Ovary (tissue), 7 donors: ENCODE measurements at regions not wholly inside any gene's neighbourhood (a gene's known extent, or its start where the extent isn't known, plus 50 kb on each side); places are given as distances from the start of the nearest gene placed in this dataset.
"Not testable (repeated sequence)": the region's sequence is repeated elsewhere in the genome, so short reads cannot be mapped to it uniquely, and the experiment has no call there.

Source experiments
- DNase-seq, 5 donors: peaks; one replicate each; pipeline ENCODE4 v3.0.0-alpha.2; 2019 to 2020
- H3K27ac ChIP-seq, 2 donors: fragments of 200-600 bp; one replicate each; pipeline versions ENCODE4 v1.5.1 to v1.8.0; 2019 to 2022
- H3K27me3 ChIP-seq: fragments of 200-600 bp; one replicate; pipeline ENCODE4 v1.8.0; 2022
- H3K36me3 ChIP-seq: fragments of 200-600 bp; sonication (generic); one replicate; pipeline ENCODE4 v1.5.1; 2019
- H3K4me1 ChIP-seq: one replicate; pipeline ENCODE4 v1.8.1; 2013; ENCODE audit warnings: mild to moderate bottlenecking, moderate library complexity; ENCODE audit not compliant: insufficient read depth
- H3K4me3 ChIP-seq: fragments of 200-600 bp; sonication (generic); one replicate; pipeline ENCODE4 v1.5.1; 2017
- H3K9me3 ChIP-seq, 2 donors: fragments of 200-600 bp in 1 of 2; sonication (generic) in 1 of 2; one replicate each; pipeline versions ENCODE4 v1.5.1 to v1.8.1; 2013 to 2019; ENCODE audit warnings: mild to moderate bottlenecking in 1 of 2, moderate library complexity in 1 of 2
- CTCF ChIP-seq, 3 donors: fragments of 450-650 bp in 2 of 3; fragments of 200-600 bp in 1 of 3; IDR thresholded peaks; one replicate each; pipeline versions ENCODE4 v1.5.1 to v1.8.0; 2016 to 2022; ENCODE audit warnings: antibody characterized with exemption in 3 of 3, mild to moderate bottlenecking in 1 of 3
- EP300 ChIP-seq: sonication (generic); formaldehyde crosslinking; IDR thresholded peaks from one replicate; pipeline ENCODE4 v1.6.1; 2017; ENCODE audit warnings: antibody characterized with exemption
- POLR2A ChIP-seq: fragments of 450-650 bp; IDR thresholded peaks from one replicate; pipeline ENCODE4 v1.6.1; 2017; ENCODE audit warnings: antibody characterized with exemption, mild to moderate bottlenecking, moderate library complexity
- WGBS, 3 donors: extraction: QIAGEN DNeasy Blood & Tissue Kit in 1 of 3; methylation state at CpG; one replicate each; pipeline versions ENCODE4 v1.1.5 to v1.1.7; 2013 to 2017; 5-methylcytosine and 5-hydroxymethylcytosine counted together
- intact Hi-C, 4 donors: fragments of 100-400 bp; cut with DNase I; formaldehyde crosslinking; loops; one replicate each; pipeline versions ENCODE4 v1.11.0 to v1.15.1; 2022 to 2023
- donor health status: DM: no; HTN: no; CAD: no; lungs with moderate emphysema.
- donor health status: DM: no; HTN: no; CAD: no.
- donor health status: Bipolar disorder and iron deficiency.
- donor health status: DM: no; HTN: no; CAD: no.
- donor health status: DM: yes; HTN: yes; CAD: no.

GRCh38 chr6:101146389-101146788 lies 247.1 kb upstream of the GRIK2 start:
- no peaks in the 10 kb centered on the region for H3K9me3 ChIP-seq
- 91 to 95% (median 93%) methylated on average over 3 of the region's 3 CpGs for WGBS, 3 donors
- no peak for DNase-seq
- no peak for TF ChIP-seq POLR2A
- no peak for TF ChIP-seq CTCF (IDR thresholded peaks at IDR 0.05)
- TF ChIP-seq EP300 = no peak
- H3K27me3 ChIP-seq = peaks cover 3% of the 10 kb centered on the region
- no peak overlapping the region for H3K27ac ChIP-seq
- no peak overlapping the region for H3K4me3 ChIP-seq
- intact Hi-C loops = no loop called here
- no peaks in the 10 kb centered on the region for H3K4me1 ChIP-seq
- no peaks in the 10 kb centered on the region for H3K36me3 ChIP-seq

- DNase-seq = no peak
- Histone ChIP-seq H3K27ac (no peak overlapping the region), H3K36me3 (no peaks in the 10 kb centered on the region), H3K4me3 (no peak overlapping the region), H3K9me3 (no peaks in the 10 kb centered on the region), H3K27me3 (peaks cover 3% of the 10 kb centered on the region), H3K4me1 (no peaks in the 10 kb centered on the region)
- TF ChIP-seq POLR2A (no peak), EP300 (no peak), CTCF (IDR thresholded peaks at IDR 0.05) (no peak)
- intact Hi-C loops = no loop called here
Observed at GRCh38 chr6:101150226-101150625, 243.3 kb upstream of the GRIK2 start.

GRCh38 chr6:101157638-101158037 lies 235.9 kb upstream of the GRIK2 start:
- H3K4me3 ChIP-seq, H3K36me3 ChIP-seq, H3K27ac ChIP-seq, DNase-seq, intact Hi-C loops, H3K9me3 ChIP-seq, H3K4me1 ChIP-seq, H3K27me3 ChIP-seq: not testable (repeated sequence)
- 93 to 96% (median 95%) methylated on average over 11 of the region's 11 CpGs for WGBS, 3 donors

GRCh38 chr6:101163611-101164010 lies 229.9 kb upstream of the GRIK2 start:
- Histone ChIP-seq H3K27ac (no peak overlapping the region), H3K36me3 (no peaks in the 10 kb centered on the region), H3K4me3 (no peak overlapping the region), H3K27me3 (no peaks in the 10 kb centered on the region), H3K9me3 (no peaks in the 10 kb centered on the region), H3K4me1 (no peaks in the 10 kb centered on the region)
- WGBS, 3 donors = 4 to 10% (median 5%) methylated on average over 3 of the region's 3 CpGs
- intact Hi-C loops = no loop called here
- TF ChIP-seq EP300 (no peak), POLR2A (no peak), CTCF (IDR thresholded peaks at IDR 0.05) (no peak)
- no peak for DNase-seq

- 95 to 97% (median 95%) methylated on average over 14 of the region's 14 CpGs for WGBS, 3 donors
- no peak for DNase-seq
- Histone ChIP-seq H3K4me3 (no peak overlapping the region), H3K36me3 (no peaks in the 10 kb centered on the region), H3K4me1 (no peaks in the 10 kb centered on the region), H3K9me3 (no peaks in the 10 kb centered on the region), H3K27ac (no peak overlapping the region), H3K27me3 (no peaks in the 10 kb centered on the region)
- TF ChIP-seq POLR2A = no peak
- no peak for TF ChIP-seq EP300
- TF ChIP-seq CTCF (IDR thresholded peaks at IDR 0.05) = no peak
- intact Hi-C loops = no loop called here
Observed at GRCh38 chr6:101167638-101168037, 225.9 kb upstream of the GRIK2 start.

- H3K36me3 ChIP-seq, H3K4me1 ChIP-seq, DNase-seq, H3K27ac ChIP-seq, H3K4me3 ChIP-seq, intact Hi-C loops, H3K9me3 ChIP-seq, H3K27me3 ChIP-seq: not testable (repeated sequence)
- WGBS, 3 donors = 84 to 92% (median 91%) methylated on average over 4 of the region's 4 CpGs
Observed at GRCh38 chr6:101171049-101171448, 222.5 kb upstream of the GRIK2 start.
